Skeletal muscle cell (primary cell): ENCODE measurements at regions not wholly inside any gene's neighbourhood (a gene's known extent, or its start where the extent isn't known, plus 50 kb on each side); places are given as distances from the start of the nearest gene placed in this dataset.
"Not testable (repeated sequence)": the region's sequence is repeated elsewhere in the genome, so short reads cannot be mapped to it uniquely, and the experiment has no call there.

Experiments used
- DNase-seq: peaks from one replicate; pipeline ENCODE4 v3.0.0-alpha.2; 2010; ENCODE audit warnings: low read depth
- H3K4me3 ChIP-seq: 2 replicates; pipeline ENCODE4 v1.5.1; 2011; ENCODE audit warnings: low read depth, mild to moderate bottlenecking, control low read depth, low read length, moderate library complexity

- H3K4me3 ChIP-seq: no peak overlapping the region
- peak; percentile 95 for DNase-seq
These were observed 51.0 kb downstream of the IARS1 start for GRCh38 chr9:92242260-92243136.

- no peak for DNase-seq
- no peak overlapping the region for H3K4me3 ChIP-seq
These were observed 56.6 kb downstream of the IARS1 start for GRCh38 chr9:92236915-92237314.

- DNase-seq: no peak
- no peak overlapping the region for H3K4me3 ChIP-seq
These were observed 57.0 kb downstream of the IARS1 start for GRCh38 chr9:92236465-92236864.

GRCh38 chr9:92234514-92234913, 59.0 kb downstream of the IARS1 start:
- no peak overlapping the region for H3K4me3 ChIP-seq
- DNase-seq: no peak

GRCh38 chr9:92232190-92232589, 61.3 kb downstream of the IARS1 start:
- no peak for DNase-seq

GRCh38 chr9:92228628-92229027, 64.9 kb downstream of the IARS1 start:
- DNase-seq: no peak

More at GRCh38 chr9:92232190-92232589, 61.3 kb downstream of the IARS1 start:
- H3K4me3 ChIP-seq: no peak overlapping the region

GRCh38 chr9:92224177-92224576, 69.3 kb downstream of the IARS1 start:
- no peak for DNase-seq
- no peak overlapping the region for H3K4me3 ChIP-seq

More at GRCh38 chr9:92228628-92229027, 64.9 kb downstream of the IARS1 start:
- no peak overlapping the region for H3K4me3 ChIP-seq

GRCh38 chr9:92223758-92224157, 69.7 kb downstream of the IARS1 start:
- H3K4me3 ChIP-seq: no peak overlapping the region

GRCh38 chr9:92208693-92209524, 84.6 kb downstream of the IARS1 start:
- DNase-seq: no peak
- no peak overlapping the region for H3K4me3 ChIP-seq

More at GRCh38 chr9:92223758-92224157, 69.7 kb downstream of the IARS1 start:
- DNase-seq: no peak

GRCh38 chr9:92206488-92206887, 87.0 kb downstream of the IARS1 start:
- DNase-seq: peak; percentile 14
- no peak overlapping the region for H3K4me3 ChIP-seq

- DNase-seq: not testable (repeated sequence)
These were observed 88.7 kb upstream of the SPTLC1 start for GRCh38 chr9:92203887-92204286.

GRCh38 chr9:92198237-92198636, 83.0 kb upstream of the SPTLC1 start:
- H3K4me3 ChIP-seq: not testable (repeated sequence)

More at GRCh38 chr9:92203887-92204286, 88.7 kb upstream of the SPTLC1 start:
- not testable (repeated sequence) for H3K4me3 ChIP-seq

GRCh38 chr9:92196909-92197308, 81.7 kb upstream of the SPTLC1 start:
- no peak for DNase-seq
- H3K4me3 ChIP-seq: no peak overlapping the region

More at GRCh38 chr9:92198237-92198636, 83.0 kb upstream of the SPTLC1 start:
- DNase-seq: not testable (repeated sequence)

- no peak for DNase-seq
These were observed 81.2 kb upstream of the SPTLC1 start for GRCh38 chr9:92196400-92196799.

GRCh38 chr9:92191801-92192200, 76.6 kb upstream of the SPTLC1 start:
- peak; percentile 41 for DNase-seq
- no peak overlapping the region for H3K4me3 ChIP-seq

More at GRCh38 chr9:92196400-92196799, 81.2 kb upstream of the SPTLC1 start:
- no peak overlapping the region for H3K4me3 ChIP-seq

- no peak for DNase-seq
- H3K4me3 ChIP-seq: no peak overlapping the region
These were observed 75.2 kb upstream of the SPTLC1 start for GRCh38 chr9:92190536-92190790.

- DNase-seq: no peak
These were observed 74.7 kb upstream of the SPTLC1 start for GRCh38 chr9:92189782-92190535.

GRCh38 chr9:92188969-92189781, 74.0 kb upstream of the SPTLC1 start:
- H3K4me3 ChIP-seq: no peak overlapping the region
- DNase-seq: no peak

More at GRCh38 chr9:92189782-92190535, 74.7 kb upstream of the SPTLC1 start:
- H3K4me3 ChIP-seq: no peak overlapping the region
